ENCODE measurements at regions not wholly inside any gene's neighbourhood (a gene's known extent, or its start where the extent isn't known, plus 50 kb on each side); places are given as distances from the start of the nearest gene placed in this dataset.

GRCh38 chr10:21292763-21293517, 232.5 kb downstream of the SKIDA1 start:
- TF ChIP-seq POLR2A (IDR thresholded peaks at IDR 0.05) (no peak), CTCF (IDR thresholded peaks at IDR 0.05) (no peak), POLR2AphosphoS5 (IDR thresholded peaks at IDR 0.05) (peak; percentile 32 to 37), EP300 (IDR thresholded peaks at IDR 0.05) (peak in 1 of 4 donors; percentile 2)
